Keratinocyte (primary cell): ENCODE measurements at regions not wholly inside any gene's neighbourhood (a gene's known extent, or its start where the extent isn't known, plus 50 kb on each side); places are given as distances from the start of the nearest gene placed in this dataset.

ENCODE experiments used
- DNase-seq: peaks from one replicate; pipeline ENCODE4 v3.0.0-alpha.2; 2011; ENCODE audit warnings: low read depth, missing footprints, low spot score
- FAIRE-seq: peaks from 2 replicates; lab custom pipeline; 2011; peaks lifted over from hg19 to GRCh38; lab: Jason Lieb, UNC
- H2AFZ ChIP-seq: 2 replicates; pipeline ENCODE4 v1.6.0; 2012; ENCODE audit warnings: low read length, control low read depth, inconsistent platforms; ENCODE audit not compliant: control insufficient read depth
- H3K27ac ChIP-seq: 2 replicates; pipeline ENCODE4 v1.5.1; 2011; ENCODE audit warnings: low read length; ENCODE audit not compliant: control insufficient read depth, insufficient read depth
- H3K27me3 ChIP-seq: 3 replicates; pipeline ENCODE4 v1.6.0; 2011; ENCODE audit warnings: low read length; ENCODE audit not compliant: control insufficient read depth, insufficient read depth; ENCODE audit errors: extremely low read depth
- H3K36me3 ChIP-seq, 2 experiments: 2 replicates in 1 of 2; 3 replicates in 1 of 2; pipeline ENCODE4 v1.5.1; 2011; ENCODE audit warnings: low read length in 2 of 2, mild to moderate bottlenecking in 1 of 2; ENCODE audit not compliant: control insufficient read depth in 2 of 2, insufficient read depth in 2 of 2; ENCODE audit errors: extremely low read depth in 1 of 2
- H3K4me1 ChIP-seq: 3 replicates; pipeline ENCODE4 v1.5.1; 2011; ENCODE audit warnings: low read length; ENCODE audit not compliant: control insufficient read depth, insufficient read depth; ENCODE audit errors: extremely low read depth
- H3K4me2 ChIP-seq: 3 replicates; pipeline ENCODE4 v1.6.0; 2011; ENCODE audit warnings: low read depth, low read length; ENCODE audit not compliant: control insufficient read depth, insufficient read depth; ENCODE audit errors: extremely low read depth
- H3K4me3 ChIP-seq, 3 experiments: fragments of 200-600 bp in 1 of 3; sonication (generic) in 1 of 3; 2 replicates in 2 of 3; 3 replicates in 1 of 3; pipeline ENCODE4 v1.5.1; 2011 to 2016; ENCODE audit warnings: low read length in 3 of 3, mild to moderate bottlenecking in 3 of 3, control low read depth in 2 of 3, inconsistent platforms in 1 of 3, low read depth in 1 of 3, mixed read lengths in 1 of 3, mixed run types in 1 of 3, moderate library complexity in 1 of 3; ENCODE audit not compliant: control insufficient read depth in 2 of 3, insufficient read depth in 2 of 3; ENCODE audit errors: extremely low read depth in 1 of 3
- H3K79me2 ChIP-seq: 2 replicates; pipeline ENCODE4 v1.6.0; 2012; ENCODE audit warnings: low read length; ENCODE audit not compliant: control insufficient read depth, insufficient read depth
- H3K9ac ChIP-seq: 3 replicates; pipeline ENCODE4 v1.6.0; 2011; ENCODE audit warnings: low read length; ENCODE audit not compliant: control insufficient read depth, insufficient read depth; ENCODE audit errors: extremely low read depth
- H3K9me1 ChIP-seq: 3 replicates; pipeline ENCODE4 v1.6.0; 2011; ENCODE audit warnings: low read length; ENCODE audit not compliant: control insufficient read depth, insufficient read depth; ENCODE audit errors: extremely low read depth
- H3K9me3 ChIP-seq: 2 replicates; pipeline ENCODE4 v1.5.1; 2012; ENCODE audit warnings: low read depth, low read length; ENCODE audit not compliant: control insufficient read depth
- H4K20me1 ChIP-seq: 3 replicates; pipeline ENCODE4 v1.6.0; 2011; ENCODE audit warnings: low read length; ENCODE audit not compliant: control insufficient read depth, insufficient read depth; ENCODE audit errors: extremely low read depth
- CTCF ChIP-seq, 3 experiments: IDR thresholded peaks in 1 of 3; conservative IDR thresholded peaks in 1 of 3; optimal IDR thresholded peaks in 1 of 3; 2 replicates in 2 of 3; 3 replicates in 1 of 3; pipeline versions ENCODE3 to v1.5.1; 2011; ENCODE audit warnings: low read length in 3 of 3, mild to moderate bottlenecking in 3 of 3, moderate library complexity in 2 of 3, control low read depth in 1 of 3, inconsistent platforms in 1 of 3; ENCODE audit not compliant: insufficient read depth in 2 of 3; ENCODE audit errors: extremely low read depth in 1 of 3
- EZH2 ChIP-seq: IDR thresholded peaks from one replicate; pipeline ENCODE4 v1.6.1; 2012; ENCODE audit warnings: inconsistent platforms, mild to moderate bottlenecking, low read length, moderate library complexity
- dilution Hi-C: fragments of 300-500 bp; cut with MboI; formaldehyde crosslinking; loops from one replicate; pipeline ENCODE4 v1.7.0; 2020; ENCODE audit warnings: low sequenced_read_pairs; ENCODE audit not compliant: extremely low pct_ligation_motif_present

GRCh38 chr12:75662511-75663159 lies 151.2 kb upstream of the KRR1 start:
- TF ChIP-seq EZH2 = no peak
- no peak for TF ChIP-seq CTCF (optimal IDR thresholded peaks at IDR 0.05 in 1 of 3, IDR thresholded peaks at IDR 0.05 in 1 of 3, conservative IDR thresholded peaks at IDR 0.05 in 1 of 3; ENCODE audit: extremely low read depth in 1 of 3, insufficient read depth in 2 of 3, low read length in 3 of 3)
- Histone ChIP-seq H3K4me2 (no peak overlapping the region), H3K9me3 (no peaks in the 10 kb centered on the region), H4K20me1 (no peaks in the 10 kb centered on the region), H3K4me1 (peaks cover 52% of the 10 kb centered on the region), H3K9ac (no peak overlapping the region), H3K36me3 (no peaks in the 10 kb centered on the region), H3K4me3 (no peak overlapping the region), H3K27me3 (no peaks in the 10 kb centered on the region), H3K79me2 (no peaks in the 10 kb centered on the region), H3K27ac (no peak overlapping the region), H3K9me1 (no peaks in the 10 kb centered on the region), H2AFZ (no peak overlapping the region)
- dilution Hi-C loops = no loop called here
- DNase-seq (no peak), FAIRE-seq (no peak)

- TF ChIP-seq EZH2 (no peak), CTCF (optimal IDR thresholded peaks at IDR 0.05 in 1 of 3, IDR thresholded peaks at IDR 0.05 in 1 of 3, conservative IDR thresholded peaks at IDR 0.05 in 1 of 3; ENCODE audit: extremely low read depth in 1 of 3, insufficient read depth in 2 of 3, low read length in 3 of 3) (no peak)
- dilution Hi-C loops = no loop called here
- no peak overlapping the region for H2AFZ ChIP-seq
- H3K27me3 ChIP-seq = no peaks in the 10 kb centered on the region
- no peak for DNase-seq
- no peak for FAIRE-seq
- no peaks in the 10 kb centered on the region for H3K79me2 ChIP-seq
- no peaks in the 10 kb centered on the region for H3K9me1 ChIP-seq
- H3K4me1 ChIP-seq = peaks cover 55% of the 10 kb centered on the region
- no peak overlapping the region for H3K4me3 ChIP-seq
- H3K27ac ChIP-seq = peak overlapping the region; percentile 92
- H3K36me3 ChIP-seq = no peaks in the 10 kb centered on the region
- no peak overlapping the region for H3K9ac ChIP-seq
- H3K4me2 ChIP-seq = no peak overlapping the region
- H4K20me1 ChIP-seq = no peaks in the 10 kb centered on the region
- H3K9me3 ChIP-seq = no peaks in the 10 kb centered on the region
Observed at GRCh38 chr12:75661908-75662307, 150.5 kb upstream of the KRR1 start.
